ENCODE measurements at regions not wholly inside any gene's neighbourhood (a gene's known extent, or its start where the extent isn't known, plus 50 kb on each side); places are given as distances from the start of the nearest gene placed in this dataset.
"Not testable (repeated sequence)": the region's sequence is repeated elsewhere in the genome, so short reads cannot be mapped to it uniquely, and the experiment has no call there.

- Histone ChIP-seq H3K9me2 (ENCODE audit: low read depth, low read length) (no peaks in the 10 kb centered on the region), H2AFZ (ENCODE audit: low read length) (no peak overlapping the region), H3K79me2 (ENCODE audit: insufficient read depth, low read length) (no peaks in the 10 kb centered on the region), H3K27ac (ENCODE audit: low read depth, low read length, poor library complexity, severe bottlenecking) (no peak overlapping the region), H3F3A (ENCODE audit: insufficient read depth, low read length) (no peaks in the 10 kb centered on the region), H3K4me3 (ENCODE audit: low read depth, low read length, poor library complexity, severe bottlenecking) (no peak overlapping the region), H3K9ac (ENCODE audit: low read length) (no peak overlapping the region), H3K4me1 (ENCODE audit: insufficient read depth, low read length, severe bottlenecking) (no peaks in the 10 kb centered on the region), H3K9me3 (ENCODE audit: low read length) (no peaks in the 10 kb centered on the region), H3K36me3 (ENCODE audit: insufficient read depth, low read length) (no peaks in the 10 kb centered on the region), H4K20me1 (ENCODE audit: insufficient read depth, low read length) (no peaks in the 10 kb centered on the region), H3K4me2 (ENCODE audit: low read length) (no peak overlapping the region), H3K27me3 (ENCODE audit: insufficient read depth, low read length) (no peaks in the 10 kb centered on the region)
- TF ChIP-seq CTCF (IDR thresholded peaks at IDR 0.05; ENCODE audit: low read length) (no peak), EZH2 (IDR thresholded peaks at IDR 0.05; ENCODE audit: borderline replicate concordance, low read length) (no peak)
These were observed 708.4 kb upstream of the SLITRK1 start for GRCh38 chr13:84590663-84591062.

GRCh38 chr13:84588023-84588422 is 705.7 kb upstream of the SLITRK1 start:
- no peaks in the 10 kb centered on the region for H3K36me3 ChIP-seq (ENCODE audit: insufficient read depth, low read length)
- no peak overlapping the region for H3K27ac ChIP-seq (ENCODE audit: low read depth, low read length, poor library complexity, severe bottlenecking)
- H2AFZ ChIP-seq (ENCODE audit: low read length): no peak overlapping the region
- no peaks in the 10 kb centered on the region for H3K4me1 ChIP-seq (ENCODE audit: insufficient read depth, low read length, severe bottlenecking)
- no peaks in the 10 kb centered on the region for H3K9me3 ChIP-seq (ENCODE audit: low read length)
- no peak overlapping the region for H3K9ac ChIP-seq (ENCODE audit: low read length)
- no peaks in the 10 kb centered on the region for H3K79me2 ChIP-seq (ENCODE audit: insufficient read depth, low read length)
- TF ChIP-seq EZH2 (IDR thresholded peaks at IDR 0.05; ENCODE audit: borderline replicate concordance, low read length): no peak
- no peak for TF ChIP-seq CTCF (IDR thresholded peaks at IDR 0.05; ENCODE audit: low read length)
- no peaks in the 10 kb centered on the region for H3K9me2 ChIP-seq (ENCODE audit: low read depth, low read length)
- no peaks in the 10 kb centered on the region for H3F3A ChIP-seq (ENCODE audit: insufficient read depth, low read length)
- no peaks in the 10 kb centered on the region for H4K20me1 ChIP-seq (ENCODE audit: insufficient read depth, low read length)
- no peak overlapping the region for H3K4me3 ChIP-seq (ENCODE audit: low read depth, low read length, poor library complexity, severe bottlenecking)
- no peak overlapping the region for H3K4me2 ChIP-seq (ENCODE audit: low read length)
- H3K27me3 ChIP-seq (ENCODE audit: insufficient read depth, low read length): no peaks in the 10 kb centered on the region

- H3K27ac ChIP-seq (ENCODE audit: low read depth, low read length, poor library complexity, severe bottlenecking); H3K4me1 ChIP-seq (ENCODE audit: insufficient read depth, low read length, severe bottlenecking); H3K79me2 ChIP-seq (ENCODE audit: insufficient read depth, low read length); H3K9ac ChIP-seq (ENCODE audit: low read length); H3K4me2 ChIP-seq (ENCODE audit: low read length); H3K36me3 ChIP-seq (ENCODE audit: insufficient read depth, low read length); H3K27me3 ChIP-seq (ENCODE audit: insufficient read depth, low read length); H2AFZ ChIP-seq (ENCODE audit: low read length); H3K9me2 ChIP-seq (ENCODE audit: low read depth, low read length); H4K20me1 ChIP-seq (ENCODE audit: insufficient read depth, low read length); H3F3A ChIP-seq (ENCODE audit: insufficient read depth, low read length); H3K9me3 ChIP-seq (ENCODE audit: low read length); H3K4me3 ChIP-seq (ENCODE audit: low read depth, low read length, poor library complexity, severe bottlenecking): not testable (repeated sequence)
These were observed 697.6 kb upstream of the SLITRK1 start for GRCh38 chr13:84579901-84580300.

GRCh38 chr13:84574851-84575250 is 692.6 kb upstream of the SLITRK1 start:
- Histone ChIP-seq H3K9ac (ENCODE audit: low read length) (no peak overlapping the region), H3K9me3 (ENCODE audit: low read length) (no peaks in the 10 kb centered on the region), H3K4me2 (ENCODE audit: low read length) (no peak overlapping the region), H3K79me2 (ENCODE audit: insufficient read depth, low read length) (no peaks in the 10 kb centered on the region), H4K20me1 (ENCODE audit: insufficient read depth, low read length) (no peaks in the 10 kb centered on the region), H3K36me3 (ENCODE audit: insufficient read depth, low read length) (no peaks in the 10 kb centered on the region), H3F3A (ENCODE audit: insufficient read depth, low read length) (no peaks in the 10 kb centered on the region), H3K9me2 (ENCODE audit: low read depth, low read length) (no peaks in the 10 kb centered on the region), H3K27me3 (ENCODE audit: insufficient read depth, low read length) (no peaks in the 10 kb centered on the region), H2AFZ (ENCODE audit: low read length) (no peak overlapping the region), H3K4me1 (ENCODE audit: insufficient read depth, low read length, severe bottlenecking) (no peaks in the 10 kb centered on the region), H3K4me3 (ENCODE audit: low read depth, low read length, poor library complexity, severe bottlenecking) (no peak overlapping the region), H3K27ac (ENCODE audit: low read depth, low read length, poor library complexity, severe bottlenecking) (no peak overlapping the region)
- TF ChIP-seq EZH2 (IDR thresholded peaks at IDR 0.05; ENCODE audit: borderline replicate concordance, low read length) (no peak), CTCF (IDR thresholded peaks at IDR 0.05; ENCODE audit: low read length) (peak; percentile 24; the same call in 1 of the 2 replicates)
